ENCODE measurements at regions not wholly inside any gene's neighbourhood (a gene's known extent, or its start where the extent isn't known, plus 50 kb on each side); places are given as distances from the start of the nearest gene placed in this dataset.

- H3K27me3 ChIP-seq: no peaks in the 10 kb centered on the region
- intact Hi-C loops (cut with DNase I): no loop called here
These were observed 155.9 kb upstream of the BCL6 start for GRCh38 chr3:187900993-187901755.

GRCh38 chr3:187902041-187902471, 156.8 kb upstream of the BCL6 start:
- TF ChIP-seq CTCF (IDR thresholded peaks at IDR 0.05): no peak
- no peaks in the 10 kb centered on the region for H3K36me3 ChIP-seq
- no peaks in the 10 kb centered on the region for H3K4me1 ChIP-seq
- intact Hi-C loops (cut with DNase I): no loop called here
- no peaks in the 10 kb centered on the region for H3K27me3 ChIP-seq
- no peak for DNase-seq (ENCODE audit: low spot score in 2 of 2)
- H3K9me3 ChIP-seq: no peaks in the 10 kb centered on the region
- no peak overlapping the region for H3K4me3 ChIP-seq
- H3K27ac ChIP-seq: no peak overlapping the region

More at GRCh38 chr3:187900993-187901755, 155.9 kb upstream of the BCL6 start:
- Histone ChIP-seq H3K27ac (no peak overlapping the region), H3K9me3 (no peaks in the 10 kb centered on the region), H3K36me3 (no peaks in the 10 kb centered on the region), H3K4me1 (no peaks in the 10 kb centered on the region), H3K4me3 (no peak overlapping the region)
- DNase-seq (ENCODE audit: low spot score in 2 of 2): no peak
- no peak for TF ChIP-seq CTCF (IDR thresholded peaks at IDR 0.05)

GRCh38 chr3:187902936-187903335, 157.7 kb upstream of the BCL6 start:
- no peak overlapping the region for H3K4me3 ChIP-seq
- no peaks in the 10 kb centered on the region for H3K9me3 ChIP-seq
- H3K27ac ChIP-seq: no peak overlapping the region
- intact Hi-C loops (cut with DNase I): no loop called here
- H3K36me3 ChIP-seq: no peaks in the 10 kb centered on the region
- no peak for TF ChIP-seq CTCF (IDR thresholded peaks at IDR 0.05)
- no peak for DNase-seq (ENCODE audit: low spot score in 2 of 2)
- no peaks in the 10 kb centered on the region for H3K27me3 ChIP-seq
- H3K4me1 ChIP-seq: no peaks in the 10 kb centered on the region

GRCh38 chr3:187903697-187904096, 158.4 kb upstream of the BCL6 start:
- no peaks in the 10 kb centered on the region for H3K36me3 ChIP-seq
- no peak overlapping the region for H3K27ac ChIP-seq
- DNase-seq (ENCODE audit: low spot score in 2 of 2): no peak
- H3K27me3 ChIP-seq: no peaks in the 10 kb centered on the region
- no peak for TF ChIP-seq CTCF (IDR thresholded peaks at IDR 0.05)
- H3K4me3 ChIP-seq: no peak overlapping the region
- H3K4me1 ChIP-seq: no peaks in the 10 kb centered on the region
- H3K9me3 ChIP-seq: no peaks in the 10 kb centered on the region
- intact Hi-C loops (cut with DNase I): no loop called here

- Histone ChIP-seq H3K9me3 (no peaks in the 10 kb centered on the region), H3K27me3 (no peaks in the 10 kb centered on the region), H3K27ac (no peak overlapping the region), H3K36me3 (no peaks in the 10 kb centered on the region), H3K4me1 (no peaks in the 10 kb centered on the region), H3K4me3 (no peak overlapping the region)
- intact Hi-C loops (cut with DNase I): no loop called here
- DNase-seq (ENCODE audit: low spot score in 2 of 2): no peak
- no peak for TF ChIP-seq CTCF (IDR thresholded peaks at IDR 0.05)
These were observed 161.1 kb upstream of the BCL6 start for GRCh38 chr3:187906416-187906815.

All from ascending aorta (tissue), 2 donors.